GM23248 (cell line): ENCODE measurements at regions not wholly inside any gene's neighbourhood (a gene's known extent, or its start where the extent isn't known, plus 50 kb on each side); places are given as distances from the start of the nearest gene placed in this dataset.
A peak's percentile ranks its signal among the peaks of the same experiment; 100 is the strongest.

Source experiments
- DNase-seq: peaks from one replicate; pipeline ENCODE4 v3.0.0-alpha.2; 2015
- H2AFZ ChIP-seq: fragments of 200-600 bp; sonication (generic); 2 replicates; pipeline ENCODE4 v1.6.1; 2016; ENCODE audit warnings: antibody characterized with exemption
- H3F3A ChIP-seq: fragments of 200-600 bp; sonication (generic); 2 replicates; pipeline ENCODE4 v1.6.1; 2016; ENCODE audit warnings: mild to moderate bottlenecking, antibody characterized with exemption, mixed run types; ENCODE audit not compliant: insufficient read depth
- H3K27ac ChIP-seq: fragments of 200-600 bp; sonication (generic); 2 replicates; pipeline ENCODE4 v1.5.1; 2016; ENCODE audit warnings: mild to moderate bottlenecking
- H3K27me3 ChIP-seq: fragments of 200-600 bp; sonication (generic); replicated peaks from 2 replicates; pipeline ENCODE4 v1.6.1; 2016; ENCODE audit warnings: mild to moderate bottlenecking; ENCODE audit not compliant: insufficient read depth
- H3K36me3 ChIP-seq: fragments of 200-600 bp; sonication (generic); 2 replicates; pipeline ENCODE4 v1.6.1; 2016; ENCODE audit warnings: low read depth, mild to moderate bottlenecking
- H3K4me1 ChIP-seq: fragments of 200-600 bp; sonication (generic); 2 replicates; pipeline ENCODE4 v1.6.1; 2016; ENCODE audit warnings: mild to moderate bottlenecking; ENCODE audit not compliant: insufficient read depth
- H3K4me2 ChIP-seq: fragments of 200-600 bp; sonication (generic); one replicate; pipeline ENCODE4 v1.6.1; 2016; ENCODE audit warnings: mild to moderate bottlenecking; ENCODE audit not compliant: unreplicated experiment
- H3K4me3 ChIP-seq: fragments of 200-600 bp; sonication (generic); 2 replicates; pipeline ENCODE4 v1.5.1; 2016; ENCODE audit warnings: mild to moderate bottlenecking
- H3K79me2 ChIP-seq: fragments of 200-600 bp; sonication (generic); 2 replicates; pipeline ENCODE4 v1.6.1; 2016; ENCODE audit warnings: mild to moderate bottlenecking; ENCODE audit not compliant: insufficient read depth
- H3K9ac ChIP-seq: fragments of 200-600 bp; sonication (generic); 2 replicates; pipeline ENCODE4 v1.6.1; 2016; ENCODE audit warnings: mild to moderate bottlenecking
- H3K9me2 ChIP-seq: fragments of 200-600 bp; sonication (generic); 2 replicates; pipeline ENCODE4 v1.6.1; 2016; ENCODE audit warnings: mixed run types, mild to moderate bottlenecking, moderate library complexity; ENCODE audit not compliant: insufficient read depth
- H3K9me3 ChIP-seq: fragments of 200-600 bp; sonication (generic); one replicate; pipeline ENCODE4 v1.6.1; 2017; ENCODE audit warnings: low read depth
- H4K20me1 ChIP-seq: fragments of 200-600 bp; sonication (generic); 2 replicates; pipeline ENCODE4 v1.6.0; 2016; ENCODE audit not compliant: insufficient read depth
- EZH2 ChIP-seq: fragments of 200-600 bp; sonication (generic); IDR thresholded peaks from 2 replicates; pipeline ENCODE4 v1.6.1; 2018; ENCODE audit warnings: antibody characterized with exemption, mild to moderate bottlenecking; ENCODE audit not compliant: insufficient read depth, poor library complexity, severe bottlenecking
- EZH2phosphoT487 ChIP-seq: fragments of 200-600 bp; sonication (generic); IDR thresholded peaks from 2 replicates; pipeline ENCODE4 v1.6.1; 2018; ENCODE audit warnings: antibody characterized with exemption, moderate library complexity, mild to moderate bottlenecking, low read depth; ENCODE audit not compliant: insufficient read depth
- WGBS, 2 experiments: methylation state at CpG; one replicate each; pipeline ENCODE4 v1.1.6; 2015 to 2017; ENCODE audit warnings: low lambda C conversion rate in 2 of 2, low coverage in 1 of 2; ENCODE audit errors: missing lambda C conversion rate in 2 of 2; 5-methylcytosine and 5-hydroxymethylcytosine counted together
- in situ Hi-C: fragments of 300-500 bp; cut with MboI; formaldehyde crosslinking; loops from 2 replicates; pipeline ENCODE4 v1.15.0; 2020

- Histone ChIP-seq H3K9ac (no peak overlapping the region), H2AFZ (no peak overlapping the region), H3K27me3 (no peaks in the 10 kb centered on the region), H3K9me3 (no peaks in the 10 kb centered on the region), H3F3A (no peaks in the 10 kb centered on the region), H3K27ac (no peak overlapping the region), H4K20me1 (no peaks in the 10 kb centered on the region), H3K36me3 (no peaks in the 10 kb centered on the region), H3K9me2 (no peaks in the 10 kb centered on the region), H3K79me2 (no peaks in the 10 kb centered on the region), H3K4me1 (no peaks in the 10 kb centered on the region), H3K4me3 (no peak overlapping the region), H3K4me2 (no peak overlapping the region)
- WGBS, 2 experiments = 37 to 45% methylated on average over 2 of the region's 2 CpGs
- no peak for DNase-seq
- TF ChIP-seq EZH2 (no peak), EZH2phosphoT487 (no peak)
- in situ Hi-C loops = no loop called here
These were observed 395.7 kb downstream of the SLITRK5 start for GRCh38 chr13:88066847-88067246.

- peak; percentile 0 for DNase-seq
- TF ChIP-seq EZH2 (no peak), EZH2phosphoT487 (no peak)
- H3K4me3 ChIP-seq = no peak overlapping the region
- no peak overlapping the region for H3K27ac ChIP-seq
- no peak overlapping the region for H3K4me2 ChIP-seq
- no peak overlapping the region for H3K9ac ChIP-seq
- H3F3A ChIP-seq = no peaks in the 10 kb centered on the region
- no peaks in the 10 kb centered on the region for H3K36me3 ChIP-seq
- no peaks in the 10 kb centered on the region for H3K27me3 ChIP-seq
- H3K4me1 ChIP-seq = no peaks in the 10 kb centered on the region
- no peaks in the 10 kb centered on the region for H3K9me2 ChIP-seq
- no peak overlapping the region for H2AFZ ChIP-seq
- no peaks in the 10 kb centered on the region for H3K9me3 ChIP-seq
- WGBS, 2 experiments = 68 to 76% methylated on average over 1 of the region's 1 CpG
- H4K20me1 ChIP-seq = no peaks in the 10 kb centered on the region
- H3K79me2 ChIP-seq = no peaks in the 10 kb centered on the region
- in situ Hi-C loops = no loop called here
These were observed 397.1 kb downstream of the SLITRK5 start for GRCh38 chr13:88068316-88068715.

DNA sequence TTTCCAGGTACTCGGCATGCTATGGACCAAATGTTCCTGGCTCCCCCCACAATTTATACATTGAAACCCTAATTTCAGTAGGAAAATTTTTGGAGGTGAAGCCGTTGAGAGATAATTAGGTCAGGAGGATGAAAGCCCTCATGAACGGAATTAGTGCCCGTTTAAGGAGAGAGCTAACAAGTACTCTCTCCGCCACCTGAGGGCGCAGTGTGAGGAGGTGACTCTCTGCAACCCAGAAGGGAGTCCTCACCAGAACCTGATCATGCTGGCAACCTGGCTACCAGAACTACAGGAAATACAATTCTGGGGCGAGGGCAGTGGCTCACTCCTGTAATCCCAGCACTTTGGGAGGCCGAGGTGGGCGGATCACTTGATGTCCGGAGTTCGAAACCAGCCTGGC, 397.8 kb downstream of the SLITRK5 start:
- H3K9ac ChIP-seq = no peak overlapping the region

GRCh38 chr13:88071371-88071770, 400.2 kb downstream of the SLITRK5 start:
- no peaks in the 10 kb centered on the region for H3K79me2 ChIP-seq
- no peak overlapping the region for H2AFZ ChIP-seq
- no peak overlapping the region for H3K4me2 ChIP-seq
- TF ChIP-seq EZH2 (no peak), EZH2phosphoT487 (no peak)
- no peaks in the 10 kb centered on the region for H3K9me3 ChIP-seq
- no peak overlapping the region for H3K9ac ChIP-seq
- 55 to 58% methylated on average over 1 of the region's 1 CpG for WGBS, 2 experiments
- H3K9me2 ChIP-seq = no peaks in the 10 kb centered on the region
- H3K4me1 ChIP-seq = no peaks in the 10 kb centered on the region
- H3K27me3 ChIP-seq = no peaks in the 10 kb centered on the region
- no peaks in the 10 kb centered on the region for H3K36me3 ChIP-seq
- H3F3A ChIP-seq = no peaks in the 10 kb centered on the region
- DNase-seq = no peak
- no peaks in the 10 kb centered on the region for H4K20me1 ChIP-seq
- H3K27ac ChIP-seq = no peak overlapping the region
- no peak overlapping the region for H3K4me3 ChIP-seq
- in situ Hi-C loops = no loop called here

More for the DNA sequence above, 397.8 kb downstream of the SLITRK5 start:
- H3K4me3 ChIP-seq = no peak overlapping the region
- H3F3A ChIP-seq = no peaks in the 10 kb centered on the region
- H3K79me2 ChIP-seq = no peaks in the 10 kb centered on the region
- no peaks in the 10 kb centered on the region for H4K20me1 ChIP-seq
- no peaks in the 10 kb centered on the region for H3K9me2 ChIP-seq
- no peaks in the 10 kb centered on the region for H3K27me3 ChIP-seq
- H3K4me1 ChIP-seq = no peaks in the 10 kb centered on the region
- no peaks in the 10 kb centered on the region for H3K9me3 ChIP-seq
- H2AFZ ChIP-seq = no peak overlapping the region
- H3K4me2 ChIP-seq = no peak overlapping the region
- H3K27ac ChIP-seq = no peak overlapping the region
- no peak for TF ChIP-seq EZH2phosphoT487
- WGBS, 2 experiments = 73 to 75% methylated on average over 11 of the region's 11 CpGs
- H3K36me3 ChIP-seq = no peaks in the 10 kb centered on the region
- in situ Hi-C loops = no loop called here
- no peak for DNase-seq

DNA sequence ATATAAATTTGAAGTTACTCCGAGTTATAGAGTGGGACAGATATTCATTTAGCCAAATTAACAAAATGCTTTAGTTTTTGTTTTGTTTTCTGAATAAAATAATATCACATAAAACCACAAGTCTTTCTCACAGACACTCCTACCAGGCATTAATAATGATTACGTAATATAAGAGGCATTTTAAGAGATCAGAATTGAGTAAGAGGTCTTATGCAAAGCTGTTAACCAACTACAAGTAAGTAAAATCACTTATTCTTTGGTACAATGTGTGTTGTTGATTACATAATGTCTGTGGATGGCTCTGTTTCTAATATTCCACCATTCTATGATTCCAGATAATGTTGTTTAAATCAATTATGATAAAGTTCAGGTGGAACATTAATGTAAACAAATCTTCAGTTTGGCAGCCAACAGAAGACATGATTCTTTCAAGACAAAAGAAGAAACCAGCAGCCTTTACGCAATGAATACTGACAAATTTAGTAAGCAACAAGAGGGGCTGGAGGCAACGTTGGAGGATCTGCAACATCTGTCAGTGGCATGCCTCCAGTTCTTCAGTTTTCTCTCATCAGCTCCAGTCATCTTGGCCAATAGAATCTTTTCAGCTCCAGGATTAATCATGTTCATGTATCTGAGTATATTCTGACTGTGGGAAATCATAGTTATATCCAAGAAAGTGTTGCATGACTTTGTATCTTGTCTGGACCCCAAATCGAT, 403.8 kb downstream of the SLITRK5 start:
- Histone ChIP-seq H3F3A (no peaks in the 10 kb centered on the region), H2AFZ (no peak overlapping the region), H3K9ac (no peak overlapping the region), H4K20me1 (no peaks in the 10 kb centered on the region), H3K9me2 (no peaks in the 10 kb centered on the region), H3K4me1 (no peaks in the 10 kb centered on the region), H3K27ac (no peak overlapping the region), H3K4me2 (no peak overlapping the region), H3K79me2 (no peaks in the 10 kb centered on the region), H3K27me3 (no peaks in the 10 kb centered on the region), H3K9me3 (no peaks in the 10 kb centered on the region), H3K36me3 (no peaks in the 10 kb centered on the region), H3K4me3 (no peak overlapping the region)
- WGBS, 2 experiments = 1 to 3% methylated on average over 5 of the region's 5 CpGs
- in situ Hi-C loops = no loop called here
- TF ChIP-seq EZH2 = no peak
- no peak for TF ChIP-seq EZH2phosphoT487
- peak; percentile 0 for DNase-seq
